Cardiac fibroblast (primary cell): ENCODE measurements at regions not wholly inside any gene's neighbourhood (a gene's known extent, or its start where the extent isn't known, plus 50 kb on each side); places are given as distances from the start of the nearest gene placed in this dataset.

Experiments
- DNase-seq, 2 donors: peaks; one replicate each; pipeline versions ENCODE4 v3.0.0 to v3.0.0-alpha.2; 2010; ENCODE audit warnings: low read depth in 2 of 2
- H3K4me3 ChIP-seq, 2 donors: replicated peaks in 1 of 2; 1 replicate in 1 of 2; 2 replicates in 1 of 2; pipeline ENCODE4 v1.5.1; 2011; ENCODE audit warnings: low read depth in 2 of 2, low read length in 2 of 2, mild to moderate bottlenecking in 2 of 2, moderate library complexity in 1 of 2
- TF ChIP-seq, protein P1 (sequence below): IDR thresholded peaks from one replicate; pipeline ENCODE4 v1.5.1; 2011; ENCODE audit warnings: low read depth, mild to moderate bottlenecking, low read length, inconsistent platforms

DNA sequence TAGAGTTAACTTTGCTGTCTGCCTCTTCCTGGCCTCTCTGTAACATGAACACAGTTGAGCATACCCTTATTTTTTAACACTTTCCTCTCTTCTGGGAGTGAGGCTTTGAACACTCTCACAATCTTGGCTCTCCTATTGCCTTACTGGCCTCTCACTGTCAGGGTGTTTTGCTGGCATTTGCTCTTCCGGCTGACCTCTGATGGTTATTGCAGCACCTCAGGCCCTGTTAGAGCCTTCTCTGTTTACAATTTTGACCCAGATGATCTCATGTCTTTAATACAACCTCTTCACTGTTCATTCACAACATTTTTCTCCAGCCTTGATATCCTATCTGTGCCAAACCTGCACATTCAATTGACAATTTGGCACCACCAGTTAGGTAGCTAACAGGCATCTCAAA lies 357.8 kb upstream of the USP15 start:
- TF ChIP-seq, protein P1, sequence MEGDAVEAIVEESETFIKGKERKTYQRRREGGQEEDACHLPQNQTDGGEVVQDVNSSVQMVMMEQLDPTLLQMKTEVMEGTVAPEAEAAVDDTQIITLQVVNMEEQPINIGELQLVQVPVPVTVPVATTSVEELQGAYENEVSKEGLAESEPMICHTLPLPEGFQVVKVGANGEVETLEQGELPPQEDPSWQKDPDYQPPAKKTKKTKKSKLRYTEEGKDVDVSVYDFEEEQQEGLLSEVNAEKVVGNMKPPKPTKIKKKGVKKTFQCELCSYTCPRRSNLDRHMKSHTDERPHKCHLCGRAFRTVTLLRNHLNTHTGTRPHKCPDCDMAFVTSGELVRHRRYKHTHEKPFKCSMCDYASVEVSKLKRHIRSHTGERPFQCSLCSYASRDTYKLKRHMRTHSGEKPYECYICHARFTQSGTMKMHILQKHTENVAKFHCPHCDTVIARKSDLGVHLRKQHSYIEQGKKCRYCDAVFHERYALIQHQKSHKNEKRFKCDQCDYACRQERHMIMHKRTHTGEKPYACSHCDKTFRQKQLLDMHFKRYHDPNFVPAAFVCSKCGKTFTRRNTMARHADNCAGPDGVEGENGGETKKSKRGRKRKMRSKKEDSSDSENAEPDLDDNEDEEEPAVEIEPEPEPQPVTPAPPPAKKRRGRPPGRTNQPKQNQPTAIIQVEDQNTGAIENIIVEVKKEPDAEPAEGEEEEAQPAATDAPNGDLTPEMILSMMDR, result no peak
- DNase-seq, result no peak
- H3K4me3 ChIP-seq, result no peak overlapping the region

DNA sequence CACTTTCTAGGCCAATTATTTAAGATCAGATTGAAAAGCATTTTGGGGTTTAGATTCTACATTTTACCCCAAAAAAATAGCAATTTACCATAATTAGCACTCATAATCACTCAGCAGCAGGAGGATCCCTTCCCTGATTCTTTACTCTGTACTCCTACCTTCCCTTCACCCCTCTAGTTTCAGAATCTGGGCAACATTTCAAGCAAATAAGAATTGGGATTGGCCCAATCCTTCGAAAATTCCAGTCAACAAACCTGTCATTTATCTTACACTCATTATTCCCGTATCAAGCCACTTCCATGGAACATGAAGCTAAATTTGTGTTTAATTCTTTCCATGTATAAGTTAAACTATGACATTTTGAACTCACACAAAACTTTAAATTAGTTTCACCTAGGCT lies 349.1 kb upstream of the USP15 start:
- DNase-seq, result no peak
- no peak overlapping the region for H3K4me3 ChIP-seq
- TF ChIP-seq, protein P1, result no peak

DNA sequence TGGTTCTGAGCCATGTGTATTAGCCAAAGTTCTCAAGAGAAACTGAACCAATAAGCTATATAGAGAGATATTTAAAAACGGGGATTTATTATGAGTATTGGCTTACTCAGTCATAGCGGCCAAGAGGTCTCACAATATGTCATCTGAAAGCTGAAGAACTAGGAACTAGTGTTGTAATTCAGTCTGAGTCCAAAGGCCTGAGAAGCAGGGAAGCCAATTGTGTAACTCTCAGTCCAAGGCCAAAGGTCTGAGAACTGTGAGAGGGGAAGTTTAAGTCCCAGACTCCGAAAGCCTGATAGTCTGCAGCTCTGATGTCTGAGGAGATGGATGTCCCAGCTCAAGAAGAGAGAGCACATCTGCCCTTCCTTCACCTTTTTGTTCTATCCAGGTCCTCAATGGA lies 344.8 kb upstream of the USP15 start:
- no peak overlapping the region for H3K4me3 ChIP-seq
- DNase-seq, result no peak
- TF ChIP-seq, protein P1, result no peak

- TF ChIP-seq, protein P1, result no peak
- no peak for DNase-seq
- H3K4me3 ChIP-seq, result no peak overlapping the region
Measured at GRCh38 chr12:61916831-61917230, 343.4 kb upstream of the USP15 start.

DNA sequence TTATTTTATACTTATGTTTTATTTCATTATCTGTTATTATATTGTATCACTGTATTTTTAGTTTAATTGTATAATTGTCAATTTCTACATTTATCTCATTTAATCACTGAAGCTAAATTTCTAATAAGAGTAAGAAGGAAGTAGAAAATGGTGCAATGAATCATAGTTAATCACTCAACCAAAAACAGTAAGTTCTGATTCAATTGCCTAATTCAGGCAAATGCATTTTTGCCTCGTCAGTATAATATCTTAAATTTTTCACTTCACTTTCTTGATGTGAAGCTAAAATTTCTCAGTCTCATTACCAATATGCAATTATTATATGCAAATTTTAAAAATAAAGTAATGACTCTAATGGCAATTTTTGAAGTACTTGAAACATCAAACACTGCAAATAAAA lies 340.5 kb upstream of the USP15 start:
- DNase-seq, result no peak
- no peak overlapping the region for H3K4me3 ChIP-seq
- TF ChIP-seq, protein P1, result no peak

GRCh38 chr12:61920230-61920629 lies 340.0 kb upstream of the USP15 start:
- DNase-seq, result no peak
- TF ChIP-seq, protein P1, result no peak
- H3K4me3 ChIP-seq, result no peak overlapping the region

GRCh38 chr12:61923152-61923551 lies 337.1 kb upstream of the USP15 start:
- DNase-seq, result no peak
- TF ChIP-seq, protein P1, result no peak

More at GRCh38 chr12:61923152-61923551, 337.1 kb upstream of the USP15 start:
- H3K4me3 ChIP-seq, result no peak overlapping the region
